Liver (tissue), 7 donors: ENCODE measurements at regions not wholly inside any gene's neighbourhood (a gene's known extent, or its start where the extent isn't known, plus 50 kb on each side); places are given as distances from the start of the nearest gene placed in this dataset.

Experiments used
- DNase-seq: peaks from one replicate; pipeline ENCODE4 v3.0.0-alpha.2; 2017; ENCODE audit warnings: low spot score
- H3K27ac ChIP-seq, 2 donors: one replicate each; pipeline ENCODE4 v1.7.0; 2013; ENCODE audit warnings: inconsistent platforms in 2 of 2, low read length in 2 of 2, control low read depth in 1 of 2, low read depth in 1 of 2, mild to moderate bottlenecking in 1 of 2
- H3K27me3 ChIP-seq, 4 donors: one replicate each; pipeline versions ENCODE4 v1.6.1 to v1.7.0; 2013; ENCODE audit warnings: low read length in 3 of 4, inconsistent platforms in 1 of 4, mild to moderate bottlenecking in 1 of 4, moderate library complexity in 1 of 4; ENCODE audit not compliant: control insufficient read depth in 4 of 4, insufficient read depth in 4 of 4
- H3K36me3 ChIP-seq, 4 donors: one replicate each; pipeline versions ENCODE4 v1.6.1 to v1.7.0; 2013; ENCODE audit warnings: low read length in 3 of 4, mild to moderate bottlenecking in 3 of 4, low read depth in 1 of 4, moderate library complexity in 1 of 4; ENCODE audit not compliant: control insufficient read depth in 4 of 4, insufficient read depth in 3 of 4
- H3K4me1 ChIP-seq, 4 donors: one replicate each; pipeline versions ENCODE4 v1.6.1 to v1.7.0; 2013; ENCODE audit warnings: low read length in 3 of 4, mild to moderate bottlenecking in 3 of 4, moderate library complexity in 1 of 4; ENCODE audit not compliant: control insufficient read depth in 4 of 4, insufficient read depth in 4 of 4
- H3K4me3 ChIP-seq, 3 donors: one replicate each; pipeline versions ENCODE4 v1.6.1 to v1.7.0; 2013; ENCODE audit warnings: low read length in 3 of 3, control low read depth in 1 of 3, low read depth in 1 of 3, mild to moderate bottlenecking in 1 of 3
- H3K9ac ChIP-seq, 2 donors: one replicate each; pipeline ENCODE4 v1.7.0; 2013; ENCODE audit warnings: low read length in 2 of 2, mild to moderate bottlenecking in 2 of 2, moderate library complexity in 2 of 2, control low read depth in 1 of 2, low read depth in 1 of 2
- H3K9me3 ChIP-seq, 4 donors: one replicate each; pipeline versions ENCODE4 v1.6.1 to v1.7.0; 2013; ENCODE audit warnings: low read length in 3 of 4; ENCODE audit not compliant: control insufficient read depth in 4 of 4
- FOXA1 ChIP-seq: IDR thresholded peaks from 2 replicates; pipeline ENCODE4 v1.6.1; 2016; ENCODE audit warnings: antibody characterized with exemption
- FOXA2 ChIP-seq: IDR thresholded peaks from 2 replicates; pipeline ENCODE4 v1.6.1; 2016; ENCODE audit warnings: antibody characterized with exemption
- GABPA ChIP-seq, 2 donors: IDR thresholded peaks in 1 of 2; conservative IDR thresholded peaks in 1 of 2; 2 replicates each; pipeline ENCODE4 v1.6.1; 2016; ENCODE audit warnings: antibody characterized with exemption in 2 of 2, mild to moderate bottlenecking in 1 of 2, moderate library complexity in 1 of 2
- HNF4G ChIP-seq: IDR thresholded peaks from 2 replicates; pipeline ENCODE4 v1.6.1; 2016; ENCODE audit warnings: antibody characterized with exemption
- JUND ChIP-seq, 2 donors: IDR thresholded peaks; 2 replicates each; pipeline ENCODE4 v1.6.1; 2016; ENCODE audit warnings: antibody characterized with exemption in 2 of 2
- NR2F2 ChIP-seq: IDR thresholded peaks from 2 replicates; pipeline ENCODE4 v1.6.1; 2016; ENCODE audit warnings: antibody characterized with exemption
- RAD21 ChIP-seq, 2 donors: IDR thresholded peaks; 2 replicates each; pipeline ENCODE4 v1.6.1; 2016; ENCODE audit warnings: antibody characterized with exemption in 2 of 2, mild to moderate bottlenecking in 2 of 2
- RXRA ChIP-seq, 2 donors: IDR thresholded peaks; 2 replicates each; pipeline ENCODE4 v1.6.1; 2017 to 2018; ENCODE audit warnings: antibody characterized with exemption in 2 of 2, mild to moderate bottlenecking in 1 of 2
- SP1 ChIP-seq: IDR thresholded peaks from 2 replicates; pipeline ENCODE4 v1.6.1; 2018; ENCODE audit warnings: antibody characterized with exemption, mild to moderate bottlenecking
- YY1 ChIP-seq: IDR thresholded peaks from 2 replicates; pipeline ENCODE4 v1.6.1; 2016; ENCODE audit warnings: antibody characterized with exemption, mild to moderate bottlenecking
- WGBS: extraction: QIAGEN DNeasy Blood & Tissue Kit; methylation state at CpG from one replicate; pipeline ENCODE4 v1.1.7; 2013; 5-methylcytosine and 5-hydroxymethylcytosine counted together
- TF ChIP-seq, protein P1 (sequence below): IDR thresholded peaks from 2 replicates; pipeline ENCODE4 v1.6.1; 2016; ENCODE audit warnings: antibody characterized with exemption
- TF ChIP-seq, protein P2 (sequence below): IDR thresholded peaks from 2 replicates; pipeline ENCODE4 v1.6.1; 2016; ENCODE audit warnings: antibody characterized with exemption, mild to moderate bottlenecking
- TF ChIP-seq, protein P3 (sequence below): IDR thresholded peaks from 2 replicates; pipeline ENCODE4 v1.6.1; 2016; ENCODE audit warnings: antibody characterized with exemption
- TF ChIP-seq, protein P4 (sequence below): IDR thresholded peaks from 2 replicates; pipeline ENCODE4 v1.6.1; 2016; ENCODE audit warnings: antibody characterized with exemption
- donor health status: healthy.
- donor health status: healthy.
- donor health status: healthy.
- donor health status: healthy.

DNA sequence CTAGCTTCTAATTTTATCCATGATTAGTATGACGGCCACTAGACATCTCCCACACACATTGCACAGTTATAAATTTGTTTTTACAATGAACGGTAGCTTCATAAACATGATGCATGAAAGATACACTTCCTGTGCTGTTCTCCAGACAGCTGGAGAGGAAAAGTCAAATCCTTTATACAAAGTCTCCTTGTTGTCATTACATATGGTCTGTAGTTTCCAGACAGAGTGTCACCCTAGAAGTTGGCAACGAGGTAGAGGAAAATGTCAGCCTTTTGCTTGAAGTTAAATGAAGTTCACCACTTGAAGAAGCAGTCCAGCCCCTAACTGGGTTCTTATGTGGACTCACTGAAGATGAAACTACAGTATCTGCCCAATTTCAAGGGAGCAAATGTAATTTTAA lies 253.0 kb upstream of the P2RY1 start:
- 73% methylated on average over 3 of the region's 3 CpGs for WGBS
- no peak overlapping the region for H3K4me3 ChIP-seq
- DNase-seq, result no peak
- no peaks in the 10 kb centered on the region for H3K4me1 ChIP-seq
- H3K36me3 ChIP-seq, result no peaks in the 10 kb centered on the region
- no peak overlapping the region for H3K9ac ChIP-seq
- H3K9me3 ChIP-seq, result no peaks in the 10 kb centered on the region
- H3K27ac ChIP-seq, result no peak overlapping the region
- no peaks in the 10 kb centered on the region for H3K27me3 ChIP-seq
- TF ChIP-seq YY1 (no peak), RAD21 (IDR thresholded peaks at IDR 0.05) (no peak), JUND (IDR thresholded peaks at IDR 0.05) (no peak), SP1 (no peak), NR2F2 (no peak), FOXA2 (no peak), GABPA (IDR thresholded peaks at IDR 0.05 in 1 of 2, conservative IDR thresholded peaks at IDR 0.05 in 1 of 2) (no peak)
- TF ChIP-seq, protein P1, sequence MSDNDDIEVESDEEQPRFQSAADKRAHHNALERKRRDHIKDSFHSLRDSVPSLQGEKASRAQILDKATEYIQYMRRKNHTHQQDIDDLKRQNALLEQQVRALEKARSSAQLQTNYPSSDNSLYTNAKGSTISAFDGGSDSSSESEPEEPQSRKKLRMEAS, result no peak
- TF ChIP-seq, protein P2, sequence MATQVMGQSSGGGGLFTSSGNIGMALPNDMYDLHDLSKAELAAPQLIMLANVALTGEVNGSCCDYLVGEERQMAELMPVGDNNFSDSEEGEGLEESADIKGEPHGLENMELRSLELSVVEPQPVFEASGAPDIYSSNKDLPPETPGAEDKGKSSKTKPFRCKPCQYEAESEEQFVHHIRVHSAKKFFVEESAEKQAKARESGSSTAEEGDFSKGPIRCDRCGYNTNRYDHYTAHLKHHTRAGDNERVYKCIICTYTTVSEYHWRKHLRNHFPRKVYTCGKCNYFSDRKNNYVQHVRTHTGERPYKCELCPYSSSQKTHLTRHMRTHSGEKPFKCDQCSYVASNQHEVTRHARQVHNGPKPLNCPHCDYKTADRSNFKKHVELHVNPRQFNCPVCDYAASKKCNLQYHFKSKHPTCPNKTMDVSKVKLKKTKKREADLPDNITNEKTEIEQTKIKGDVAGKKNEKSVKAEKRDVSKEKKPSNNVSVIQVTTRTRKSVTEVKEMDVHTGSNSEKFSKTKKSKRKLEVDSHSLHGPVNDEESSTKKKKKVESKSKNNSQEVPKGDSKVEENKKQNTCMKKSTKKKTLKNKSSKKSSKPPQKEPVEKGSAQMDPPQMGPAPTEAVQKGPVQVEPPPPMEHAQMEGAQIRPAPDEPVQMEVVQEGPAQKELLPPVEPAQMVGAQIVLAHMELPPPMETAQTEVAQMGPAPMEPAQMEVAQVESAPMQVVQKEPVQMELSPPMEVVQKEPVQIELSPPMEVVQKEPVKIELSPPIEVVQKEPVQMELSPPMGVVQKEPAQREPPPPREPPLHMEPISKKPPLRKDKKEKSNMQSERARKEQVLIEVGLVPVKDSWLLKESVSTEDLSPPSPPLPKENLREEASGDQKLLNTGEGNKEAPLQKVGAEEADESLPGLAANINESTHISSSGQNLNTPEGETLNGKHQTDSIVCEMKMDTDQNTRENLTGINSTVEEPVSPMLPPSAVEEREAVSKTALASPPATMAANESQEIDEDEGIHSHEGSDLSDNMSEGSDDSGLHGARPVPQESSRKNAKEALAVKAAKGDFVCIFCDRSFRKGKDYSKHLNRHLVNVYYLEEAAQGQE, result no peak
- TF ChIP-seq, protein P3, sequence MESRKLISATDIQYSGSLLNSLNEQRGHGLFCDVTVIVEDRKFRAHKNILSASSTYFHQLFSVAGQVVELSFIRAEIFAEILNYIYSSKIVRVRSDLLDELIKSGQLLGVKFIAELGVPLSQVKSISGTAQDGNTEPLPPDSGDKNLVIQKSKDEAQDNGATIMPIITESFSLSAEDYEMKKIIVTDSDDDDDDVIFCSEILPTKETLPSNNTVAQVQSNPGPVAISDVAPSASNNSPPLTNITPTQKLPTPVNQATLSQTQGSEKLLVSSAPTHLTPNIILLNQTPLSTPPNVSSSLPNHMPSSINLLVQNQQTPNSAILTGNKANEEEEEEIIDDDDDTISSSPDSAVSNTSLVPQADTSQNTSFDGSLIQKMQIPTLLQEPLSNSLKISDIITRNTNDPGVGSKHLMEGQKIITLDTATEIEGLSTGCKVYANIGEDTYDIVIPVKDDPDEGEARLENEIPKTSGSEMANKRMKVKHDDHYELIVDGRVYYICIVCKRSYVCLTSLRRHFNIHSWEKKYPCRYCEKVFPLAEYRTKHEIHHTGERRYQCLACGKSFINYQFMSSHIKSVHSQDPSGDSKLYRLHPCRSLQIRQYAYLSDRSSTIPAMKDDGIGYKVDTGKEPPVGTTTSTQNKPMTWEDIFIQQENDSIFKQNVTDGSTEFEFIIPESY, result no peak
- TF ChIP-seq, protein P4, sequence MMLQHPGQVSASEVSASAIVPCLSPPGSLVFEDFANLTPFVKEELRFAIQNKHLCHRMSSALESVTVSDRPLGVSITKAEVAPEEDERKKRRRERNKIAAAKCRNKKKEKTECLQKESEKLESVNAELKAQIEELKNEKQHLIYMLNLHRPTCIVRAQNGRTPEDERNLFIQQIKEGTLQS, result no peak

DNA sequence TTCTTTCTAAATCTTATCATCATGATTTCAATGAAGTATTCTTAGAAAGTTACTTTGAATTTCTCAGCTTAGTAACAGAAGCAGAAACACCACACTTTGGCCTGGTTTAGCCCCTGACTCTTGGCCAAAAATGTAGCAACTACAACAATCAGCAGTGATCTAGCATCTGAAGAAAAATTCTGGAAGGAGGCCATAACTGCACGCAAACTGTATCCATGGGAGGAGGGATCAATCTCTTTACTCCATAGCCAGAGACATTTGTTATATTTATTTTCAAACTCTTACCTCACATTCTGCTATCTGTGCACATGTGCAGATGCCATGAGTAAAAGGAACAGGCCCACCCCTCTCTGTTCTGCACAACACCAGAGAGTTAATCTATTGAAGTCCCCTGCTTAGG lies 251.0 kb upstream of the P2RY1 start:
- no peaks in the 10 kb centered on the region for H3K36me3 ChIP-seq
- no peak overlapping the region for H3K27ac ChIP-seq
- H3K9ac ChIP-seq, result no peak overlapping the region
- no peak overlapping the region for H3K4me3 ChIP-seq
- TF ChIP-seq NR2F2, result no peak
- TF ChIP-seq HNF4G, result no peak
- TF ChIP-seq FOXA1, result no peak
- TF ChIP-seq, protein P3, result no peak
- TF ChIP-seq, protein P2, result no peak
- no peak for TF ChIP-seq FOXA2
- no peak for TF ChIP-seq JUND (IDR thresholded peaks at IDR 0.05)
- TF ChIP-seq RXRA (IDR thresholded peaks at IDR 0.05), result no peak
- no peak for DNase-seq
- no peaks in the 10 kb centered on the region for H3K9me3 ChIP-seq
- 68% methylated on average over 1 of the region's 1 CpG for WGBS
- no peaks in the 10 kb centered on the region for H3K4me1 ChIP-seq
- H3K27me3 ChIP-seq, result no peaks in the 10 kb centered on the region
